ENCODE measurements at regions not wholly inside any gene's neighbourhood (a gene's known extent, or its start where the extent isn't known, plus 50 kb on each side); places are given as distances from the start of the nearest gene placed in this dataset.

- H3K27ac ChIP-seq = no peak overlapping the region
- intact Hi-C loops (cut with DNase I; ENCODE audit: low total_unique reads) = no loop called here
- DNase-seq = no peak
- no peak overlapping the region for H3K4me3 ChIP-seq
- no peaks in the 10 kb centered on the region for H3K27me3 ChIP-seq
- WGBS, 2 donors = 91 to 97% methylated on average over 3 of the region's 3 CpGs
- no peaks in the 10 kb centered on the region for H3K4me1 ChIP-seq
- no peaks in the 10 kb centered on the region for H3K9me3 ChIP-seq
- TF ChIP-seq POLR2A (IDR thresholded peaks at IDR 0.05) = no peak
- TF ChIP-seq, protein P1, sequence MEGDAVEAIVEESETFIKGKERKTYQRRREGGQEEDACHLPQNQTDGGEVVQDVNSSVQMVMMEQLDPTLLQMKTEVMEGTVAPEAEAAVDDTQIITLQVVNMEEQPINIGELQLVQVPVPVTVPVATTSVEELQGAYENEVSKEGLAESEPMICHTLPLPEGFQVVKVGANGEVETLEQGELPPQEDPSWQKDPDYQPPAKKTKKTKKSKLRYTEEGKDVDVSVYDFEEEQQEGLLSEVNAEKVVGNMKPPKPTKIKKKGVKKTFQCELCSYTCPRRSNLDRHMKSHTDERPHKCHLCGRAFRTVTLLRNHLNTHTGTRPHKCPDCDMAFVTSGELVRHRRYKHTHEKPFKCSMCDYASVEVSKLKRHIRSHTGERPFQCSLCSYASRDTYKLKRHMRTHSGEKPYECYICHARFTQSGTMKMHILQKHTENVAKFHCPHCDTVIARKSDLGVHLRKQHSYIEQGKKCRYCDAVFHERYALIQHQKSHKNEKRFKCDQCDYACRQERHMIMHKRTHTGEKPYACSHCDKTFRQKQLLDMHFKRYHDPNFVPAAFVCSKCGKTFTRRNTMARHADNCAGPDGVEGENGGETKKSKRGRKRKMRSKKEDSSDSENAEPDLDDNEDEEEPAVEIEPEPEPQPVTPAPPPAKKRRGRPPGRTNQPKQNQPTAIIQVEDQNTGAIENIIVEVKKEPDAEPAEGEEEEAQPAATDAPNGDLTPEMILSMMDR (IDR thresholded peaks at IDR 0.05) = no peak
- no peaks in the 10 kb centered on the region for H3K36me3 ChIP-seq (ENCODE audit: low read depth, missing control alignments)
These were observed 174.4 kb upstream of the TCF4 start for GRCh38 chr18:55762424-55762823.

- DNase-seq = no peak
- Histone ChIP-seq H3K9me3 (no peaks in the 10 kb centered on the region), H3K27me3 (no peaks in the 10 kb centered on the region), H3K27ac (no peak overlapping the region), H3K4me3 (no peak overlapping the region), H3K4me1 (no peaks in the 10 kb centered on the region), H3K36me3 (ENCODE audit: low read depth, missing control alignments) (no peaks in the 10 kb centered on the region)
- TF ChIP-seq POLR2A (IDR thresholded peaks at IDR 0.05) = no peak
- TF ChIP-seq, protein P1 (IDR thresholded peaks at IDR 0.05) = no peak
- intact Hi-C loops (cut with DNase I; ENCODE audit: low total_unique reads) = no loop called here
- WGBS, 2 donors = 90% methylated on average over 4 of the region's 4 CpGs
These were observed 165.8 kb upstream of the TCF4 start for GRCh38 chr18:55753643-55754263.

- H3K27me3 ChIP-seq = no peaks in the 10 kb centered on the region
- H3K9me3 ChIP-seq = no peaks in the 10 kb centered on the region
- 97 to 98% methylated on average over 4 of the region's 4 CpGs for WGBS, 2 donors
- TF ChIP-seq, protein P1 (IDR thresholded peaks at IDR 0.05) = no peak
- no peak for TF ChIP-seq POLR2A (IDR thresholded peaks at IDR 0.05)
- no peak overlapping the region for H3K4me3 ChIP-seq
- intact Hi-C loops (cut with DNase I; ENCODE audit: low total_unique reads) = no loop called here
- no peak overlapping the region for H3K27ac ChIP-seq
- no peaks in the 10 kb centered on the region for H3K36me3 ChIP-seq (ENCODE audit: low read depth, missing control alignments)
- no peak for DNase-seq
- no peaks in the 10 kb centered on the region for H3K4me1 ChIP-seq
These were observed 163.5 kb upstream of the TCF4 start for GRCh38 chr18:55751476-55751875.

- TF ChIP-seq POLR2A (IDR thresholded peaks at IDR 0.05) = no peak
- TF ChIP-seq, protein P1 (IDR thresholded peaks at IDR 0.05) = no peak
- Histone ChIP-seq H3K4me3 (no peak overlapping the region), H3K4me1 (no peaks in the 10 kb centered on the region), H3K27ac (no peak overlapping the region), H3K36me3 (ENCODE audit: low read depth, missing control alignments) (no peaks in the 10 kb centered on the region), H3K27me3 (no peaks in the 10 kb centered on the region), H3K9me3 (no peaks in the 10 kb centered on the region)
- 70 to 73% methylated on average over 4 of the region's 4 CpGs for WGBS, 2 donors
- DNase-seq = no peak
- intact Hi-C loops (cut with DNase I; ENCODE audit: low total_unique reads) = no loop called here
These were observed 160.3 kb upstream of the TCF4 start for GRCh38 chr18:55748227-55748738.

GRCh38 chr18:55744206-55744605 is 156.2 kb upstream of the TCF4 start:
- H3K4me3 ChIP-seq = no peak overlapping the region
- H3K36me3 ChIP-seq (ENCODE audit: low read depth, missing control alignments) = no peaks in the 10 kb centered on the region
- TF ChIP-seq, protein P1 (IDR thresholded peaks at IDR 0.05) = no peak
- TF ChIP-seq POLR2A (IDR thresholded peaks at IDR 0.05) = no peak
- H3K27me3 ChIP-seq = no peaks in the 10 kb centered on the region
- DNase-seq = no peak
- H3K4me1 ChIP-seq = no peaks in the 10 kb centered on the region
- intact Hi-C loops (cut with DNase I; ENCODE audit: low total_unique reads) = no loop called here
- no peaks in the 10 kb centered on the region for H3K9me3 ChIP-seq
- no peak overlapping the region for H3K27ac ChIP-seq
- WGBS, 2 donors = 93 to 96% methylated on average over 2 of the region's 2 CpGs
